ENCODE measurements at regions not wholly inside any gene's neighbourhood (a gene's known extent, or its start where the extent isn't known, plus 50 kb on each side); places are given as distances from the start of the nearest gene placed in this dataset.
A peak's percentile ranks its signal among the peaks of the same experiment; 100 is the strongest.

DNA sequence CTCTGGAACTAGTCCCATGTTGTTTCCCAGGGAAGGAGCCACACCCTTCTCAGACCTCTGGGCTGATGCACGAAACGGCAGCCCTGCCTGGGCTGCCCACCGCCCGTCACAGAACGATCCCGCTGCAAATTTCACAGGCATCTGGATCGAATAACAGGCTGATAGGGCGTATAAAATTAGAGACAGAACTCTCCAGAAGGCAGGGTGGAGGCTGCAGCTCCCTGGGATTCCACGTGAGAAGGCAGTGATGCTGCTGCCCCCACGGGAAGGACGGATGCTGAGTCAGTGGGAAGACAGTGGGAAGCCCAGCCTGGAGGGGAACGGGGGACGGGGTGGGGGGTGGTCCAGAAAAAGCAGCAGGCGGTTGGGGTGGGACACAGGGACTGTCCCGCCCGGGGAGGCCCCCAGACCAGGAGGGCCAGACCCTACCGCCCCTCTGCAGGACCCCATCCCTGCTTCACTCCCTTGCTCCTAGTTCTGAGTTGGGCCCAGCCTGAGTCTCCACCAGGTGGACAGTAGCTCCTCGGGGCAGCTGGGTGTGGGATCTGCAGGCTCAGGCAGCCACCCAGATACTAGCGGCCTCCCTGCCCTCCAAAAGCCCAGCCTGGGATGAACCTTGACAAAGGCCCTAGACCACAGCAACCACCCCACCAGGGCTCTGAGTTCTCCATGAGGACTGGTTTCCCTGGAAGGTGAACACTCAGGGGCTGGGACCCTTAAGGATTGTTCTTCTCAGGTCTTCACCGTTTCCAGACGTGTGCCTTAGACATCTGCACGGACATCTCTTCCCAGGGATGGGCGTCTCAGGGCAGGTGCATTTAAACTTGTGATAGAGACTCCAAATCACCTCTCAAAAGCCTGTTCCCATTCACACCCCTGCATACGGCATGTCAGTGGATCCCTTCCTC, 117.8 kb downstream of the METRNL start:
- intact Hi-C loops (cut with DNase I): no loop called here
- TF ChIP-seq, protein P1, sequence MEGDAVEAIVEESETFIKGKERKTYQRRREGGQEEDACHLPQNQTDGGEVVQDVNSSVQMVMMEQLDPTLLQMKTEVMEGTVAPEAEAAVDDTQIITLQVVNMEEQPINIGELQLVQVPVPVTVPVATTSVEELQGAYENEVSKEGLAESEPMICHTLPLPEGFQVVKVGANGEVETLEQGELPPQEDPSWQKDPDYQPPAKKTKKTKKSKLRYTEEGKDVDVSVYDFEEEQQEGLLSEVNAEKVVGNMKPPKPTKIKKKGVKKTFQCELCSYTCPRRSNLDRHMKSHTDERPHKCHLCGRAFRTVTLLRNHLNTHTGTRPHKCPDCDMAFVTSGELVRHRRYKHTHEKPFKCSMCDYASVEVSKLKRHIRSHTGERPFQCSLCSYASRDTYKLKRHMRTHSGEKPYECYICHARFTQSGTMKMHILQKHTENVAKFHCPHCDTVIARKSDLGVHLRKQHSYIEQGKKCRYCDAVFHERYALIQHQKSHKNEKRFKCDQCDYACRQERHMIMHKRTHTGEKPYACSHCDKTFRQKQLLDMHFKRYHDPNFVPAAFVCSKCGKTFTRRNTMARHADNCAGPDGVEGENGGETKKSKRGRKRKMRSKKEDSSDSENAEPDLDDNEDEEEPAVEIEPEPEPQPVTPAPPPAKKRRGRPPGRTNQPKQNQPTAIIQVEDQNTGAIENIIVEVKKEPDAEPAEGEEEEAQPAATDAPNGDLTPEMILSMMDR (IDR thresholded peaks at IDR 0.05; ENCODE audit: borderline replicate concordance, extremely low read depth, insufficient read depth): no peak
- peaks cover 0 to 23% (median 0%) of the 10 kb centered on the region in 3 donors for H3K4me1 ChIP-seq (ENCODE audit: control insufficient read depth in 2 of 3, insufficient read depth in 2 of 3, low read depth in 1 of 3, low read length in 3 of 3)
- no peaks in the 10 kb centered on the region for H3K27me3 ChIP-seq (ENCODE audit: control insufficient read depth, insufficient read depth, low read length)
- FAIRE-seq: no peak
- no peak overlapping the region for H3K9ac ChIP-seq (ENCODE audit: low read length in 3 of 3)
- H3K9me3 ChIP-seq (ENCODE audit: control insufficient read depth in 2 of 3, insufficient read depth in 1 of 3, low read length in 3 of 3): no peaks in the 10 kb centered on the region
- no peak overlapping the region for H3K27ac ChIP-seq (ENCODE audit: low read depth in 2 of 2, low read length in 2 of 2)
- peak in 1 of 5 donors; percentile 60 for DNase-seq
- H3K36me3 ChIP-seq (ENCODE audit: control insufficient read depth in 2 of 3, insufficient read depth in 3 of 3, low read length in 3 of 3): no peaks in the 10 kb centered on the region
- no peak overlapping the region for H3K4me3 ChIP-seq (ENCODE audit: low read length in 3 of 3)

- DNase-seq: peak in 1 of 5 donors; percentile 70
- H3K9me3 ChIP-seq (ENCODE audit: control insufficient read depth in 2 of 3, insufficient read depth in 1 of 3, low read length in 3 of 3): no peaks in the 10 kb centered on the region
Observed at GRCh38 chr17:83198366-83199341, 119.2 kb downstream of the METRNL start.

DNA sequence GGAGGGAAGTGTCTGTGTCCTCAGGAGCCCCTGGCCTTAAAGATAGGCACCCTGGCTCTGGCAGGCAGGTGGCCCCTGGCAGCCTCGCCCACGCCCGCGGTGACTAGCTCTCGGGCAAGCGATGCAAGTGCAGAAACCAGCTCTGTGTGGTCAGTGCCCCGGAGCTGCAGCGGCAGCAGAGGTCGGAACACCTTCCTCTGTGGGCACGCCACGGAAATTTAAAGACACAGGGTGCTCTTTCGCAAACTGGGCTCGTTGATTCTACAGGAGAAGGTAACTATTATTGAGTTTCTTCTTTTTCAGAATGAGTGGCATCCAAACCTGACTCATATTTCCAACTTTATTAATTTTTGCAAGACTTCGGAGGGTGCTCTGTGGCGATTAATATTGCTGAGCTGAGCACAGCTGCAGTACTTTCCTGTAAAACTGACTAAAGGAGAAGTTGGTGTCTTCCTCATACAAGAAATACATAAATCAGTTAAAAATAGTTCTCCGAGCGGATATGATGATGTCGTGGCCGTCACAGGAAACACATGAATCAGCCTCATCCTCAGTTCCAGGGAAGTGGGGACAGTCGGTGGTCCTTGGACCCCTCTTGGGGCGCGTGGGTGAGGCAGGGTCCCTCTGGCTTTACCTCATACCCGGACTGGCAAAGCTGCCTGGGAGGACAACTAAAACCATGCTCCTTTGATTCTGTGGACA, 120.2 kb downstream of the METRNL start:
- Histone ChIP-seq H3K9me3 (ENCODE audit: control insufficient read depth in 2 of 3, insufficient read depth in 1 of 3, low read length in 3 of 3) (no peaks in the 10 kb centered on the region), H3K4me1 (ENCODE audit: control insufficient read depth in 2 of 3, insufficient read depth in 2 of 3, low read depth in 1 of 3, low read length in 3 of 3) (peaks cover 0 to 26% (median 0%) of the 10 kb centered on the region in 3 donors), H3K27me3 (ENCODE audit: control insufficient read depth, insufficient read depth, low read length) (no peaks in the 10 kb centered on the region), H3K36me3 (ENCODE audit: control insufficient read depth in 2 of 3, insufficient read depth in 3 of 3, low read length in 3 of 3) (no peaks in the 10 kb centered on the region), H3K4me3 (ENCODE audit: low read length in 3 of 3) (no peak overlapping the region), H3K27ac (ENCODE audit: low read depth in 2 of 2, low read length in 2 of 2) (peak overlapping the region; percentile 86 to 92), H3K9ac (ENCODE audit: low read length in 3 of 3) (peak overlapping the region in 1 of 3 donors; percentile 46)
- TF ChIP-seq, protein P1 (IDR thresholded peaks at IDR 0.05; ENCODE audit: borderline replicate concordance, extremely low read depth, insufficient read depth): no peak
- DNase-seq (peak in 2 of 5 donors; percentile 60 to 84), FAIRE-seq (no peak)
- intact Hi-C loops (cut with DNase I): no loop called here

More at GRCh38 chr17:83198366-83199341, 119.2 kb downstream of the METRNL start:
- intact Hi-C loops (cut with DNase I): no loop called here
- Histone ChIP-seq H3K9ac (ENCODE audit: low read length in 3 of 3) (no peak overlapping the region), H3K36me3 (ENCODE audit: control insufficient read depth in 2 of 3, insufficient read depth in 3 of 3, low read length in 3 of 3) (no peaks in the 10 kb centered on the region), H3K4me1 (ENCODE audit: control insufficient read depth in 2 of 3, insufficient read depth in 2 of 3, low read depth in 1 of 3, low read length in 3 of 3) (peaks cover 0 to 23% (median 0%) of the 10 kb centered on the region in 3 donors), H3K4me3 (ENCODE audit: low read length in 3 of 3) (no peak overlapping the region), H3K27ac (ENCODE audit: low read depth in 2 of 2, low read length in 2 of 2) (peak overlapping the region; percentile 67 to 92), H3K27me3 (ENCODE audit: control insufficient read depth, insufficient read depth, low read length) (no peaks in the 10 kb centered on the region)
- FAIRE-seq: no peak
- TF ChIP-seq, protein P1 (IDR thresholded peaks at IDR 0.05; ENCODE audit: borderline replicate concordance, extremely low read depth, insufficient read depth): no peak
